ENCODE measurements at regions not wholly inside any gene's neighbourhood (a gene's known extent, or its start where the extent isn't known, plus 50 kb on each side); places are given as distances from the start of the nearest gene placed in this dataset.

DNA sequence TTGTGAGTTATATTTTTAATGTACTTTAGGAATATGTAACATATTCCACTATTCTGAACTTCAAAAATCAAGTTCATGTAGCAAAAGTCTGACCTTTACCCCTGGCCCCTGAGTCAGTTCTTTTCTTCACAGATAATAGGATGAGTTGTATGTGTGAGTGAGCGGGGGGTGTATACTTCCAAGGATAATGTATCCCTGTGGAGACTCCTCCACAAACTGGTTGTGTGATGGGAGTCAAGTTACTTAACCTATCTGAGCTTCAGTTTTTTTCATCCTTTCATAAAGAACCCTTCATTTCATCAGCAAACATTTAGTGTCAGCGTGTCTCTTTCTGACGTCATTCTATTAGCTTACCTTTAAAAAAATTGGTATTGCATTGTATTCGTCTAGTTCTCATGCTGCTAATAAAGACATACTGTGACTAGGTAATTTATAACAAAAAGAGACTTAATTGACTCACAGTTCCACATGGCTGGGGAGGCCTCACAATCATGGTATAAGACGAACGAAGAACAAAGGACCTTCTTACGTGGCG lies 288.1 kb upstream of the GPC6 start:
- DNase-seq (no peak), ATAC-seq (replicated peaks in 1 of 2) (no peak)
- H3K27ac Mint-ChIP-seq, result no peak overlapping the region
- H3K4me1 Mint-ChIP-seq (ENCODE audit: low read depth), result no peaks in the 10 kb centered on the region
- no peaks in the 10 kb centered on the region for H3K9me3 Mint-ChIP-seq
- H3K36me3 Mint-ChIP-seq (ENCODE audit: insufficient read depth in 2 of 2), result no peaks in the 10 kb centered on the region
- H3K27me3 Mint-ChIP-seq (ENCODE audit: low read depth), result no peaks in the 10 kb centered on the region
- no peak overlapping the region for H3K4me3 Mint-ChIP-seq

DNA sequence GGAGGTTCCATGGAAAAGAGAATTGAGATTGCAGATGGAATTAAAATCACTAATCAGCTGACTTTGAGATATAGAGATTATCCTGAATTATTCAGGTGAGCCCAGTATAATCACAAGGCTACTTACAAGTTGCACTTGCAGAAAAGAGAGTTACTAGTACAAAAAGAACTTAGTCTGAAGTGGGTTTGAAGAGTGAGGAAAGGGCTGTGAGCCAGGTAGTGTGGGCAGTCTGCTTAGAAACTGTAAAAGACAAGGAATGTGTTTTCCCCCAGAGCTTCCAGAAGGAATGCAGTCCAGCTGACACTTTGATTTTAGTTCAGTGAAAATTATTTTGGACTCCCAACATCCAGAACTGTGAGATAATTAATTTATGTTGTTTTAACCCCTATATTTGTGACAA lies 285.4 kb upstream of the GPC6 start:
- no peaks in the 10 kb centered on the region for H3K9me3 Mint-ChIP-seq
- no peaks in the 10 kb centered on the region for H3K27me3 Mint-ChIP-seq (ENCODE audit: low read depth)
- no peaks in the 10 kb centered on the region for H3K4me1 Mint-ChIP-seq (ENCODE audit: low read depth)
- H3K27ac Mint-ChIP-seq, result no peak overlapping the region
- no peaks in the 10 kb centered on the region for H3K36me3 Mint-ChIP-seq (ENCODE audit: insufficient read depth in 2 of 2)
- no peak for ATAC-seq (replicated peaks in 1 of 2)
- no peak for DNase-seq
- no peak overlapping the region for H3K4me3 Mint-ChIP-seq

GRCh38 chr13:92947770-92948434 lies 278.7 kb upstream of the GPC6 start:
- Mint-ChIP-seq H3K4me1 (ENCODE audit: low read depth) (no peaks in the 10 kb centered on the region), H3K4me3 (no peak overlapping the region)
- DNase-seq, result no peak

DNA sequence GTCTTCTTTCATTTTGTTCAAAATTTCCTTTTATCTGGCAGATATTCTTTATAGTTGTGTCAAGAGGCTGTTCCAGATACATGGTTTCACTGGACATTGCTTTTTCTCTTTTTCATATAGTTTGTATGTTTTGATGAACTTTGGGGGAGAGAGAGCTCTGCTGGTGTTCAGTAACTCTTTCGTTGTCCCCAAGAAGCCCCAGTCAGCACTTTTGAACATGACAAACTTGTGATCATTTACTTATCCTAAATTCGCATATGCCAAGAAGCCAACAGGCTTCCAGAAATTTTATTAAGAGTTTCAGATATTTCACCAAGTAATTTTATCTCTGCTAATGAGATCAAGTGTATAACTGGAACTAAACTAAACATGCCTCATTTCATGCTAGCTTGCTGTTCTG lies 275.8 kb upstream of the GPC6 start:
- no peaks in the 10 kb centered on the region for H3K27me3 Mint-ChIP-seq (ENCODE audit: low read depth)
- no peak overlapping the region for H3K27ac Mint-ChIP-seq
- no peak for ATAC-seq (replicated peaks in 1 of 2)
- peaks cover 2 to 4% of the 10 kb centered on the region in 2 donors for H3K9me3 Mint-ChIP-seq
- H3K4me1 Mint-ChIP-seq (ENCODE audit: low read depth), result no peaks in the 10 kb centered on the region
- no peak for DNase-seq
- H3K36me3 Mint-ChIP-seq (ENCODE audit: insufficient read depth in 2 of 2), result no peaks in the 10 kb centered on the region
- no peak overlapping the region for H3K4me3 Mint-ChIP-seq

More at GRCh38 chr13:92947770-92948434, 278.7 kb upstream of the GPC6 start:
- no peak overlapping the region for H3K27ac Mint-ChIP-seq
- no peaks in the 10 kb centered on the region for H3K27me3 Mint-ChIP-seq (ENCODE audit: low read depth)
- no peaks in the 10 kb centered on the region for H3K36me3 Mint-ChIP-seq (ENCODE audit: insufficient read depth in 2 of 2)
- peaks cover 2 to 4% of the 10 kb centered on the region in 2 donors for H3K9me3 Mint-ChIP-seq
- no peak for ATAC-seq (replicated peaks in 1 of 2)

GRCh38 chr13:92951273-92951890 lies 275.2 kb upstream of the GPC6 start:
- H3K36me3 Mint-ChIP-seq (ENCODE audit: insufficient read depth in 2 of 2), result no peaks in the 10 kb centered on the region
- DNase-seq (no peak), ATAC-seq (replicated peaks in 1 of 2) (no peak)
- no peak overlapping the region for H3K27ac Mint-ChIP-seq
- no peaks in the 10 kb centered on the region for H3K4me1 Mint-ChIP-seq (ENCODE audit: low read depth)
- H3K9me3 Mint-ChIP-seq, result peaks cover 2 to 4% of the 10 kb centered on the region in 2 donors
- H3K4me3 Mint-ChIP-seq, result no peak overlapping the region
- no peaks in the 10 kb centered on the region for H3K27me3 Mint-ChIP-seq (ENCODE audit: low read depth)

- H3K9me3 Mint-ChIP-seq, result peaks cover 2 to 4% of the 10 kb centered on the region in 2 donors
- ATAC-seq (replicated peaks in 1 of 2) (no peak), DNase-seq (no peak)
Measured at GRCh38 chr13:92952161-92952560, 274.4 kb upstream of the GPC6 start.

GRCh38 chr13:92954746-92955145 lies 271.9 kb upstream of the GPC6 start:
- H3K27ac Mint-ChIP-seq, result no peak overlapping the region
- no peaks in the 10 kb centered on the region for H3K36me3 Mint-ChIP-seq (ENCODE audit: insufficient read depth in 2 of 2)
- DNase-seq, result no peak
- no peak for ATAC-seq (replicated peaks in 1 of 2)
- no peak overlapping the region for H3K4me3 Mint-ChIP-seq
- peaks cover 7 to 10% of the 10 kb centered on the region in 2 donors for H3K9me3 Mint-ChIP-seq
- no peaks in the 10 kb centered on the region for H3K27me3 Mint-ChIP-seq (ENCODE audit: low read depth)
- no peaks in the 10 kb centered on the region for H3K4me1 Mint-ChIP-seq (ENCODE audit: low read depth)

More at GRCh38 chr13:92952161-92952560, 274.4 kb upstream of the GPC6 start:
- Mint-ChIP-seq H3K4me1 (ENCODE audit: low read depth) (no peaks in the 10 kb centered on the region), H3K36me3 (ENCODE audit: insufficient read depth in 2 of 2) (no peaks in the 10 kb centered on the region), H3K27me3 (ENCODE audit: low read depth) (no peaks in the 10 kb centered on the region), H3K4me3 (no peak overlapping the region), H3K27ac (no peak overlapping the region)

- ATAC-seq (replicated peaks in 1 of 2), result no peak
- H3K27me3 Mint-ChIP-seq (ENCODE audit: low read depth), result no peaks in the 10 kb centered on the region
- no peak overlapping the region for H3K27ac Mint-ChIP-seq
- DNase-seq, result no peak
- H3K36me3 Mint-ChIP-seq (ENCODE audit: insufficient read depth in 2 of 2), result peaks cover 0 to 1% of the 10 kb centered on the region in 2 donors
- no peaks in the 10 kb centered on the region for H3K4me1 Mint-ChIP-seq (ENCODE audit: low read depth)
- H3K9me3 Mint-ChIP-seq, result peaks cover 11 to 12% of the 10 kb centered on the region in 2 donors
- H3K4me3 Mint-ChIP-seq, result no peak overlapping the region
Measured at GRCh38 chr13:92959790-92960189, 266.8 kb upstream of the GPC6 start.

- DNase-seq, result no peak
- Mint-ChIP-seq H3K4me3 (no peak overlapping the region), H3K9me3 (peaks cover 8 to 9% of the 10 kb centered on the region in 2 donors), H3K27ac (no peak overlapping the region), H3K4me1 (ENCODE audit: low read depth) (no peaks in the 10 kb centered on the region), H3K27me3 (ENCODE audit: low read depth) (no peaks in the 10 kb centered on the region), H3K36me3 (ENCODE audit: insufficient read depth in 2 of 2) (peaks cover 0 to 1% of the 10 kb centered on the region in 2 donors)
- ATAC-seq (replicated peaks in 1 of 2), result no peak
Measured at GRCh38 chr13:92963029-92963428, 263.6 kb upstream of the GPC6 start.

GRCh38 chr13:92966341-92966740 lies 260.3 kb upstream of the GPC6 start:
- ATAC-seq (replicated peaks in 1 of 2), result no peak
- peaks cover 0 to 1% of the 10 kb centered on the region in 2 donors for H3K36me3 Mint-ChIP-seq (ENCODE audit: insufficient read depth in 2 of 2)
- H3K27ac Mint-ChIP-seq, result no peak overlapping the region

DNA sequence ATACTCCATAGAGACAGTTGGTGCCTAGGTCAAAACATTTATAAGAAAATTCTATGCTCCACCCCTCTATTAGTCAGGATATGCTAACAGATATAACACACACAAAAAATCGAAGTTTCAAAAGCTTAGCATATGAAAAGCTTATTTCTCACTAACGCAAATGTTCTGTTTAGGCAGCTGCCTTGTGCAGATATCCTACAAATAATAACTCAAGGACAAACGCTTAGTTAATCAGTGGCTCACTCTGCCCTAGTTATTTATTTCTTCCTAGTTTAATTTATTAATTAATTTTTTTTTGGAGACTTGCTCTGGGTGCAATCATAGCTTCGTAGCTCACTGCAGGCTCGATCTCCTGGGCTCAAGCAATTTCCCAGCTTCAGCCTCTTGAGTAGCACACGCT lies 259.7 kb upstream of the GPC6 start:
- Mint-ChIP-seq H3K27ac (no peak overlapping the region), H3K4me3 (no peak overlapping the region), H3K9me3 (peaks cover 0 to 4% of the 10 kb centered on the region in 2 donors), H3K4me1 (ENCODE audit: low read depth) (no peaks in the 10 kb centered on the region), H3K36me3 (ENCODE audit: insufficient read depth in 2 of 2) (peaks cover 0 to 1% of the 10 kb centered on the region in 2 donors), H3K27me3 (ENCODE audit: low read depth) (no peaks in the 10 kb centered on the region)
- ATAC-seq (replicated peaks in 1 of 2) (no peak), DNase-seq (no peak)

More at GRCh38 chr13:92966341-92966740, 260.3 kb upstream of the GPC6 start:
- H3K9me3 Mint-ChIP-seq, result peaks cover 3 to 4% of the 10 kb centered on the region in 2 donors
- no peak for DNase-seq
- H3K4me3 Mint-ChIP-seq, result no peak overlapping the region
- H3K27me3 Mint-ChIP-seq (ENCODE audit: low read depth), result no peaks in the 10 kb centered on the region
- no peaks in the 10 kb centered on the region for H3K4me1 Mint-ChIP-seq (ENCODE audit: low read depth)

DNA sequence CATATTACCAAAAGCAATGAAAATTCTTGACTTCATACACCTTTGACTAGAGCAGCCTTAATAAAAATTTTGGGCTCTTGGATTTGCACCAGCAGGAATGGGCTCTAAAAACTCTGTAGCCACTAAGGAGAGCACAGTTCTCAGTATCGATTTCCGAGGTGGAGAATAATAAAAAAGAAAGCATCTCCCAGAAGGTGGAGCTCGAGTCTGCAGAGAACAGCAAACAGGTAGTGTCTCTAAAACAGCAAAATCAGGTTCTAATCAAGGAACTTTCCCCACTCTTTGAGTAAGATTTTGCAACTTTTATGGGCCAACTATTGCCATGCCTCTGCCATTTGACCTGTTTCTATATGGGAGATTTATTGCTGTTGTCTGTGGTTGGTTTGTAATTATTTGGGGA lies 258.7 kb upstream of the GPC6 start:
- Mint-ChIP-seq H3K27me3 (ENCODE audit: low read depth) (no peaks in the 10 kb centered on the region), H3K9me3 (peaks cover 0 to 4% of the 10 kb centered on the region in 2 donors), H3K4me3 (no peak overlapping the region), H3K27ac (no peak overlapping the region), H3K4me1 (ENCODE audit: low read depth) (no peaks in the 10 kb centered on the region), H3K36me3 (ENCODE audit: insufficient read depth in 2 of 2) (peaks cover 0 to 1% of the 10 kb centered on the region in 2 donors)
- ATAC-seq (replicated peaks in 1 of 2) (no peak), DNase-seq (no peak)

- no peaks in the 10 kb centered on the region for H3K36me3 Mint-ChIP-seq (ENCODE audit: insufficient read depth in 2 of 2)
- ATAC-seq (replicated peaks in 1 of 2) (no peak), DNase-seq (no peak)
- H3K4me1 Mint-ChIP-seq (ENCODE audit: low read depth), result no peaks in the 10 kb centered on the region
- no peaks in the 10 kb centered on the region for H3K27me3 Mint-ChIP-seq (ENCODE audit: low read depth)
- H3K4me3 Mint-ChIP-seq, result no peak overlapping the region
- peaks cover 0 to 7% of the 10 kb centered on the region in 2 donors for H3K9me3 Mint-ChIP-seq
- no peak overlapping the region for H3K27ac Mint-ChIP-seq
Measured at GRCh38 chr13:92972751-92973150, 253.9 kb upstream of the GPC6 start.
